ENCODE measurements at regions not wholly inside any gene's neighbourhood (a gene's known extent, or its start where the extent isn't known, plus 50 kb on each side); places are given as distances from the start of the nearest gene placed in this dataset.

DNA sequence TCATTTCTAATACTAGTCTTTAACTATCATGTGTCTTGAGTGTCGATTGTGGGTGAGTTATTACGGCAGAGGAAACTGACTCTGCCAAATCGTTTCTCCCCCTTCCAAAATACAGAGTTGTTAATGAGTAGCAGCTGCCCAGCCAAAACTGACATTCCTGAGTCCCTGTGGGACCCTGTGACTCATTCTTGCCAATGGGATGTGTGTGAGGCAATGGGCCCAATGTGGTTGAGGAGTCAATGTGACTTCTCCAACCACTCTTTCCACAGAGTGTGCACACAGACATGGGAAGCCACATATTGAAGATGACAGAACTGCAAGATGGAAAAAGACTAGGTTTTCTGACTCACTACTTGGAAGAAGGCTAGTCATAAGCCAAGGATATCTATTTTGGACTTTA, 434.7 kb downstream of the DTWD2 start:
- Histone ChIP-seq H3K9ac (replicated peaks; ENCODE audit: extremely low read depth, insufficient read depth, low read length) (no peak overlapping the region), H2AFZ (ENCODE audit: low read depth, low read length) (no peak overlapping the region), H3K36me3 (ENCODE audit: control insufficient read depth in 2 of 2, extremely low read depth in 1 of 2, insufficient read depth in 2 of 2, low read length in 2 of 2) (no peaks in the 10 kb centered on the region), H3K4me1 (ENCODE audit: control insufficient read depth, extremely low read depth, insufficient read depth, low read length) (no peaks in the 10 kb centered on the region), H3K9me1 (replicated peaks; ENCODE audit: control insufficient read depth, extremely low read depth, insufficient read depth, low read length) (no peaks in the 10 kb centered on the region), H4K20me1 (replicated peaks; ENCODE audit: control insufficient read depth, extremely low read depth, insufficient read depth, low read length) (no peaks in the 10 kb centered on the region), H3K79me2 (ENCODE audit: control insufficient read depth, insufficient read depth, low read length) (no peaks in the 10 kb centered on the region), H3K27ac (ENCODE audit: insufficient read depth, low read depth, low read length) (no peak overlapping the region), H3K9me3 (replicated peaks; ENCODE audit: control insufficient read depth, insufficient read depth, low read length) (no peaks in the 10 kb centered on the region), H3K27me3 (ENCODE audit: control insufficient read depth in 2 of 2, insufficient read depth in 2 of 2, low read length in 2 of 2) (no peaks in the 10 kb centered on the region), H3K4me2 (ENCODE audit: insufficient read depth, low read length) (no peak overlapping the region), H3K4me3 (replicated peaks in 1 of 3; ENCODE audit: insufficient read depth in 1 of 3, low read depth in 1 of 3, low read length in 3 of 3) (no peak overlapping the region)
- intact Hi-C loops (cut with micrococcal nuclease): no loop called here
- dilution Hi-C loops (cut with MboI; ENCODE audit: extremely low pct_ligation_motif_present, low sequenced_read_pairs): no loop called here
- TF ChIP-seq EZH2 (IDR thresholded peaks at IDR 0.05; ENCODE audit: borderline replicate concordance, low read depth, low read length, severe bottlenecking): no peak
- TF ChIP-seq POLR2AphosphoS5 (IDR thresholded peaks at IDR 0.05; ENCODE audit: insufficient read depth, low read depth, low read length): no peak
- no peak for TF ChIP-seq MYC (IDR thresholded peaks at IDR 0.05; ENCODE audit: low read depth, low read length)
- TF ChIP-seq, protein P1, sequence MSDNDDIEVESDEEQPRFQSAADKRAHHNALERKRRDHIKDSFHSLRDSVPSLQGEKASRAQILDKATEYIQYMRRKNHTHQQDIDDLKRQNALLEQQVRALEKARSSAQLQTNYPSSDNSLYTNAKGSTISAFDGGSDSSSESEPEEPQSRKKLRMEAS (IDR thresholded peaks at IDR 0.05; ENCODE audit: insufficient read depth, insufficient read length): no peak
- no peak for TF ChIP-seq JUN (IDR thresholded peaks at IDR 0.05; ENCODE audit: borderline replicate concordance, insufficient read depth, insufficient read length, low read depth)
- TF ChIP-seq FOS (IDR thresholded peaks at IDR 0.05; ENCODE audit: borderline replicate concordance, insufficient read depth, low read length): no peak
- no peak for TF ChIP-seq GATA2 (IDR thresholded peaks at IDR 0.05; ENCODE audit: insufficient read depth, insufficient read length, low read depth, low read length)
- TF ChIP-seq, protein P2, sequence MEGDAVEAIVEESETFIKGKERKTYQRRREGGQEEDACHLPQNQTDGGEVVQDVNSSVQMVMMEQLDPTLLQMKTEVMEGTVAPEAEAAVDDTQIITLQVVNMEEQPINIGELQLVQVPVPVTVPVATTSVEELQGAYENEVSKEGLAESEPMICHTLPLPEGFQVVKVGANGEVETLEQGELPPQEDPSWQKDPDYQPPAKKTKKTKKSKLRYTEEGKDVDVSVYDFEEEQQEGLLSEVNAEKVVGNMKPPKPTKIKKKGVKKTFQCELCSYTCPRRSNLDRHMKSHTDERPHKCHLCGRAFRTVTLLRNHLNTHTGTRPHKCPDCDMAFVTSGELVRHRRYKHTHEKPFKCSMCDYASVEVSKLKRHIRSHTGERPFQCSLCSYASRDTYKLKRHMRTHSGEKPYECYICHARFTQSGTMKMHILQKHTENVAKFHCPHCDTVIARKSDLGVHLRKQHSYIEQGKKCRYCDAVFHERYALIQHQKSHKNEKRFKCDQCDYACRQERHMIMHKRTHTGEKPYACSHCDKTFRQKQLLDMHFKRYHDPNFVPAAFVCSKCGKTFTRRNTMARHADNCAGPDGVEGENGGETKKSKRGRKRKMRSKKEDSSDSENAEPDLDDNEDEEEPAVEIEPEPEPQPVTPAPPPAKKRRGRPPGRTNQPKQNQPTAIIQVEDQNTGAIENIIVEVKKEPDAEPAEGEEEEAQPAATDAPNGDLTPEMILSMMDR (IDR thresholded peaks at IDR 0.05; ENCODE audit: extremely low read depth in 1 of 2, insufficient read depth in 1 of 2, low read depth in 1 of 2, low read length in 2 of 2): no peak
- no peak for TF ChIP-seq POLR2A (IDR thresholded peaks at IDR 0.05; ENCODE audit: low read depth, low read length)
- FAIRE-seq (no peak), DNase-seq (ENCODE audit: low read depth, low spot score) (no peak)
- ChIA-PET POLR2A (no interaction called here), CTCF (no interaction called here)
- BruUV-seq (replicated peaks): no TSS peak
